GM21723 (cell line): ENCODE measurements at regions not wholly inside any gene's neighbourhood (a gene's known extent, or its start where the extent isn't known, plus 50 kb on each side); places are given as distances from the start of the nearest gene placed in this dataset.

Source experiments
- ATAC-seq: cut with Tn5 transposase; IDR thresholded peaks from one replicate; pipeline ENCODE4 v1.9.1; 2021; ENCODE audit warnings: mild to moderate bottlenecking, moderate library complexity; ENCODE audit not compliant: unreplicated experiment

- ATAC-seq = no peak
Measured at GRCh38 chr2:177340158-177340557, 52.4 kb upstream of the AGPS start.

GRCh38 chr2:177342736-177343135 lies 49.8 kb upstream of the AGPS start:
- no peak for ATAC-seq
